DND-41 (cell line): ENCODE measurements at regions not wholly inside any gene's neighbourhood (a gene's known extent, or its start where the extent isn't known, plus 50 kb on each side); places are given as distances from the start of the nearest gene placed in this dataset.

Experiments
- CTCF ChIP-seq: IDR thresholded peaks from 2 replicates; pipeline ENCODE4 v1.5.1; 2012; ENCODE audit warnings: borderline replicate concordance, low read length, moderate library complexity, mild to moderate bottlenecking; ENCODE audit not compliant: poor library complexity, severe bottlenecking; ENCODE audit errors: extremely low read depth
- EZH2 ChIP-seq: IDR thresholded peaks from 3 replicates; pipeline ENCODE4 v1.6.1; 2012; ENCODE audit warnings: borderline replicate concordance, low read depth, mild to moderate bottlenecking, moderate library complexity, low read length, inconsistent platforms; ENCODE audit not compliant: severe bottlenecking

- no peak for TF ChIP-seq CTCF
- no peak for TF ChIP-seq EZH2
These were observed 275.0 kb downstream of the PTEN start for GRCh38 chr10:88138319-88138848.
